GM12878 (cell line): ENCODE measurements at regions not wholly inside any gene's neighbourhood (a gene's known extent, or its start where the extent isn't known, plus 50 kb on each side); places are given as distances from the start of the nearest gene placed in this dataset.

Source experiments
- ATAC-seq: fragments of 200-7000 bp; cut with Tn5 transposase; 3 replicates; pipeline ENCODE4 v1.9.1; 2020; ENCODE audit warnings: mild to moderate bottlenecking, moderate library complexity
- BruUV-seq: library from RNA; stranded (reverse); fragments of 400-500 nt; replicated peaks from 2 replicates; lab custom pipeline; 2021; lab: Mats Ljungman, UMichigan
- CTCF ChIA-PET: fragments of 300-600 bp; sonication (Branson Sonifier 250); formaldehyde crosslinking; extraction: SDS; loops from one replicate; lab custom pipeline; 2021; ENCODE audit warnings: inconsistent platforms; lab: Yijun Ruan, JAX
- POLR2A ChIA-PET: fragments of 350-600 bp; formaldehyde crosslinking; extraction: SDS; loops from one replicate; lab custom pipeline; 2021; ENCODE audit warnings: inconsistent platforms; lab: Charles Lee
- RAD21 ChIA-PET: fragments of 300-600 bp; sonication (Branson Sonifier 250); formaldehyde crosslinking; loops from one replicate; lab custom pipeline; 2023; ENCODE audit warnings: antibody characterized with exemption; ENCODE audit not compliant: unreplicated experiment; lab: Charles Lee
- SMC1A ChIA-PET: fragments of 300-600 bp; sonication (Branson Sonifier 250); formaldehyde crosslinking; loops from one replicate; lab custom pipeline; 2023; ENCODE audit not compliant: unreplicated experiment, uncharacterized antibody; lab: Charles Lee
- DNase-seq: peaks from one replicate; pipeline ENCODE4 v3.0.0-alpha.2; 2011; ENCODE audit warnings: low read depth, low spot score
- FAIRE-seq: peaks from 3 replicates; lab custom pipeline; 2011; peaks lifted over from hg19 to GRCh38; lab: Jason Lieb, UNC
- H2AFZ ChIP-seq: 2 replicates; pipeline ENCODE4 v1.6.0; 2011; ENCODE audit warnings: low read depth, low read length, control low read depth; ENCODE audit not compliant: control insufficient read depth
- H3K27ac ChIP-seq: 2 replicates; pipeline ENCODE4 v1.5.1; 2011; ENCODE audit warnings: control low read depth; ENCODE audit not compliant: control insufficient read depth, insufficient read depth
- H3K27me3 ChIP-seq, 2 experiments: replicated peaks in 1 of 2; 2 replicates each; pipeline versions ENCODE4 v1.6.0 to v1.6.1; 2011; ENCODE audit warnings: low read length in 1 of 2; ENCODE audit not compliant: control insufficient read depth in 2 of 2, insufficient read depth in 2 of 2
- H3K36me3 ChIP-seq, 2 experiments: 2 replicates each; pipeline ENCODE4 v1.5.1; 2011; ENCODE audit warnings: low read length in 1 of 2; ENCODE audit not compliant: control insufficient read depth in 2 of 2, insufficient read depth in 2 of 2
- H3K4me1 ChIP-seq: 2 replicates; pipeline ENCODE4 v1.6.1; 2011; ENCODE audit warnings: mild to moderate bottlenecking, low read length, moderate library complexity, mixed read lengths; ENCODE audit not compliant: control insufficient read depth, insufficient read depth
- H3K4me2 ChIP-seq: 2 replicates; pipeline ENCODE4 v1.6.0; 2011; ENCODE audit warnings: control low read depth; ENCODE audit not compliant: control insufficient read depth, insufficient read depth
- H3K4me3 ChIP-seq: fragments of 200-600 bp; sonication (generic); 2 replicates; pipeline ENCODE4 v1.5.1; 2016
- H3K79me2 ChIP-seq: 2 replicates; pipeline ENCODE4 v1.6.0; 2011; ENCODE audit warnings: low read length; ENCODE audit not compliant: control insufficient read depth, insufficient read depth
- H3K9ac ChIP-seq: 2 replicates; pipeline ENCODE4 v1.8.0; 2011; ENCODE audit warnings: low read length, control low read depth, mixed read lengths; ENCODE audit not compliant: control insufficient read depth, insufficient read depth
- H3K9me3 ChIP-seq: replicated peaks from 3 replicates; pipeline ENCODE4 v1.5.1; 2011; ENCODE audit warnings: mild to moderate bottlenecking, low read length; ENCODE audit not compliant: control insufficient read depth, insufficient read depth
- H4K20me1 ChIP-seq: 2 replicates; pipeline ENCODE4 v1.6.0; 2011; ENCODE audit not compliant: control insufficient read depth, insufficient read depth
- CBX5 ChIP-seq: sonication (generic); IDR thresholded peaks from 2 replicates; pipeline ENCODE4 v1.6.1; 2016; ENCODE audit warnings: low read depth, moderate library complexity, mild to moderate bottlenecking, inconsistent platforms
- EED ChIP-seq: sonication (generic); IDR thresholded peaks from 2 replicates; pipeline ENCODE4 v1.6.1; 2016; ENCODE audit warnings: antibody characterized with exemption, low read depth
- ESRRA ChIP-seq: IDR thresholded peaks from 2 replicates; pipeline ENCODE4 v1.6.1; 2012; ENCODE audit warnings: mild to moderate bottlenecking, low read length, improper control_type of control experiment
- EZH2 ChIP-seq: IDR thresholded peaks from 2 replicates; pipeline ENCODE4 v1.6.1; 2012; ENCODE audit warnings: low read depth, mild to moderate bottlenecking, control low read depth, inconsistent platforms, low read length, borderline replicate concordance; ENCODE audit not compliant: control insufficient read depth
- FOS ChIP-seq: IDR thresholded peaks from 3 replicates; pipeline ENCODE4 v1.6.1; 2011; ENCODE audit warnings: borderline replicate concordance; ENCODE audit not compliant: insufficient read length; ENCODE audit errors: extremely low read depth
- FOXK2 ChIP-seq: fragments of 450-650 bp; IDR thresholded peaks from 2 replicates; pipeline ENCODE4 v1.6.1; 2017; ENCODE audit warnings: mild to moderate bottlenecking, moderate library complexity
- HDGF ChIP-seq: fragments of 450-650 bp; IDR thresholded peaks from 2 replicates; pipeline ENCODE4 v1.6.1; 2016; ENCODE audit warnings: antibody characterized with exemption
- KAT2A ChIP-seq: conservative IDR thresholded peaks from 2 replicates; pipeline ENCODE4 v1.6.1; 2011; ENCODE audit warnings: low read depth, low read length; ENCODE audit not compliant: control insufficient read depth
- NFIC ChIP-seq: IDR thresholded peaks from 2 replicates; pipeline ENCODE4 v1.6.1; 2012; ENCODE audit warnings: low read depth, mild to moderate bottlenecking, inconsistent platforms, low read length, moderate library complexity
- POLR2A ChIP-seq: IDR thresholded peaks from 2 replicates; pipeline ENCODE4 v1.6.1; 2011; ENCODE audit warnings: low read depth, mild to moderate bottlenecking, low read length
- POLR2AphosphoS2 ChIP-seq: IDR thresholded peaks from 2 replicates; pipeline ENCODE4 v1.6.1; 2011; ENCODE audit warnings: low read depth, mild to moderate bottlenecking, low read length, improper control_type of control experiment, moderate library complexity
- TCF12 ChIP-seq: IDR thresholded peaks from 2 replicates; pipeline ENCODE4 v1.6.1; 2011; ENCODE audit warnings: low read depth, mild to moderate bottlenecking, low read length
- TCF7 ChIP-seq: IDR thresholded peaks from 2 replicates; pipeline ENCODE4 v1.6.1; 2014; ENCODE audit warnings: antibody characterized with exemption, borderline replicate concordance
- ZNF384 ChIP-seq: IDR thresholded peaks from 2 replicates; pipeline ENCODE4 v1.6.1; 2012; ENCODE audit warnings: low read depth, mild to moderate bottlenecking, low read length, improper control_type of control experiment, borderline replicate concordance
- WGBS: methylation state at CpG from one replicate; pipeline ENCODE4 v1.1.6; 2016; ENCODE audit warnings: low lambda C conversion rate; ENCODE audit not compliant: insufficient replicate concordance, insufficient coverage; ENCODE audit errors: missing lambda C conversion rate; 5-methylcytosine and 5-hydroxymethylcytosine counted together
- in situ Hi-C: fragments of 300-500 bp; cut with MboI; formaldehyde crosslinking; loops from 9 replicates; pipeline ENCODE4 v1.14.3; 2018; ENCODE audit warnings: mixed read lengths
- intact Hi-C: fragments of 100-400 bp; cut with micrococcal nuclease; formaldehyde crosslinking; loops from one replicate; pipeline ENCODE4 v1.14.2; 2022; ENCODE audit not compliant: unreplicated experiment
- TF ChIP-seq, protein P1 (sequence below): fragments of 450-650 bp; IDR thresholded peaks from 2 replicates; pipeline ENCODE4 v1.6.1; 2017; ENCODE audit warnings: antibody characterized with exemption, mild to moderate bottlenecking, moderate library complexity

DNA sequence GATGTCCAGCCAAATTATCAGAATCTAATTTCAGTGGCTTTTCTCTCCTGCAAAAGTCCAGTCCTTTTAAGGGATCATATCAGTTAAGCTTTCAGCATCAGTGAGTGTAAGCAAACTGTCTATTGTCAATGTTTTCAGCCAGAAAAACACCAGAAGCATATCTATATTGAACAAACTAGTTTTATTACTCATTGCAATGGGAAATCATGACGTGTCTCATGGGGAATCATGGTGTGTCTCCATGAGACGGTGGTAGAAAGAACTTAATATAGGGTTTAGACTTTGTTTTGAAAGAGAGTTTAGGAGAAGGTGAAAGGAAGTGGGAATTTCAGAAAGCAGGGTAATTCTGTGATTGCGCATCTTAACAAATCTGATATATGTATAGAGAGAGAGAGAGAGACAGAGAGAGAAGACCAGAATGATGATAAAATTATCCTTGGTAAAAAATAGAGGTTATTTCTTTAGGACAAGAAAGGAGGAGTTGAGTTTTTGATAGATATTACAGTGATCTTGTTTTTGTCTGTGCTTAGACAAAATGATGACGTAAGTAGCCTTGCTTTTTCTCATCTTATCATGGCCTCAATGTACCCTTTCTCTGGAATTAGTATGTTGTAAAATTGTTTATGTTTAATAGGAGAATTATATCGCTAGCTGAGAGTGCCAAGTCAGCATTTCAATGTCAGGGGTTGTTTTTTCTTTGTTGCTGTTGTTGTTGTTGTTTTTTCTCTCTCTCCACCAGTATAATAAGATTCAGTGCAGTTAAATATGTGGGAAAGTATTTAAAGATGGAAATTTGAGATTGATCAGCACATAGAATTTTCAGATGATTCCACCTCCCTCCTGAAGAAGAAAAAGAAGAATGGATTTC, 129.9 kb upstream of the OSTN start:
- Histone ChIP-seq H3K79me2 (no peaks in the 10 kb centered on the region), H3K4me3 (no peak overlapping the region), H3K27me3 (no peaks in the 10 kb centered on the region), H3K9me3 (no peaks in the 10 kb centered on the region), H3K4me1 (no peaks in the 10 kb centered on the region), H4K20me1 (no peaks in the 10 kb centered on the region), H2AFZ (no peak overlapping the region), H3K9ac (no peak overlapping the region), H3K36me3 (no peaks in the 10 kb centered on the region), H3K27ac (no peak overlapping the region), H3K4me2 (no peak overlapping the region)
- BruUV-seq: no TSS peak
- no peak for DNase-seq
- CTCF ChIA-PET: no interaction called here
- intact Hi-C loops (no loop called here), in situ Hi-C loops (no loop called here)
- POLR2A ChIA-PET: no interaction called here
- FAIRE-seq: no peak
- TF ChIP-seq ZNF384 (no peak), CBX5 (no peak), TCF12 (no peak), POLR2AphosphoS2 (no peak), NFIC (no peak), ESRRA (no peak), HDGF (no peak), POLR2A (no peak), TCF7 (no peak), KAT2A (no peak), EZH2 (no peak), FOXK2 (no peak), EED (no peak), FOS (no peak)
- TF ChIP-seq, protein P1, sequence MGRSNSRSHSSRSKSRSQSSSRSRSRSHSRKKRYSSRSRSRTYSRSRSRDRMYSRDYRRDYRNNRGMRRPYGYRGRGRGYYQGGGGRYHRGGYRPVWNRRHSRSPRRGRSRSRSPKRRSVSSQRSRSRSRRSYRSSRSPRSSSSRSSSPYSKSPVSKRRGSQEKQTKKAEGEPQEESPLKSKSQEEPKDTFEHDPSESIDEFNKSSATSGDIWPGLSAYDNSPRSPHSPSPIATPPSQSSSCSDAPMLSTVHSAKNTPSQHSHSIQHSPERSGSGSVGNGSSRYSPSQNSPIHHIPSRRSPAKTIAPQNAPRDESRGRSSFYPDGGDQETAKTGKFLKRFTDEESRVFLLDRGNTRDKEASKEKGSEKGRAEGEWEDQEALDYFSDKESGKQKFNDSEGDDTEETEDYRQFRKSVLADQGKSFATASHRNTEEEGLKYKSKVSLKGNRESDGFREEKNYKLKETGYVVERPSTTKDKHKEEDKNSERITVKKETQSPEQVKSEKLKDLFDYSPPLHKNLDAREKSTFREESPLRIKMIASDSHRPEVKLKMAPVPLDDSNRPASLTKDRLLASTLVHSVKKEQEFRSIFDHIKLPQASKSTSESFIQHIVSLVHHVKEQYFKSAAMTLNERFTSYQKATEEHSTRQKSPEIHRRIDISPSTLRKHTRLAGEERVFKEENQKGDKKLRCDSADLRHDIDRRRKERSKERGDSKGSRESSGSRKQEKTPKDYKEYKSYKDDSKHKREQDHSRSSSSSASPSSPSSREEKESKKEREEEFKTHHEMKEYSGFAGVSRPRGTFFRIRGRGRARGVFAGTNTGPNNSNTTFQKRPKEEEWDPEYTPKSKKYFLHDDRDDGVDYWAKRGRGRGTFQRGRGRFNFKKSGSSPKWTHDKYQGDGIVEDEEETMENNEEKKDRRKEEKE: no peak
- WGBS: 51% methylated on average over 5 of the region's 5 CpGs
- RAD21 ChIA-PET: no interaction called here
- SMC1A ChIA-PET: no interaction called here
- ATAC-seq: no peak
